SK-N-MC (cell line): ENCODE measurements at regions not wholly inside any gene's neighbourhood (a gene's known extent, or its start where the extent isn't known, plus 50 kb on each side); places are given as distances from the start of the nearest gene placed in this dataset.

Source experiments
- DNase-seq: peaks from one replicate; pipeline ENCODE4 v3.0.0-alpha.2; 2011; ENCODE audit warnings: low read depth, low spot score
- H3K27ac ChIP-seq: fragments of 200-600 bp; sonication (generic); 2 replicates; pipeline ENCODE4 v1.5.1; 2016; ENCODE audit warnings: mixed run types
- H3K36me3 ChIP-seq: fragments of 200-600 bp; sonication (generic); 2 replicates; pipeline ENCODE4 v1.6.1; 2017; ENCODE audit warnings: antibody characterized with exemption, low read length, mixed read lengths; ENCODE audit not compliant: insufficient read depth
- H3K4me3 ChIP-seq: fragments of 200-600 bp; sonication (generic); 2 replicates; pipeline ENCODE4 v1.5.1; 2016
- H3K9ac ChIP-seq: fragments of 200-600 bp; sonication (generic); 2 replicates; pipeline ENCODE4 v1.8.0; 2017; ENCODE audit warnings: mixed run types, mixed read lengths; ENCODE audit not compliant: insufficient read length
- H3K9me3 ChIP-seq: fragments of 200-600 bp; sonication (generic); 2 replicates; pipeline ENCODE4 v1.6.1; 2017; ENCODE audit warnings: low read depth, mild to moderate bottlenecking, antibody characterized with exemption, low read length, moderate library complexity, mixed read lengths
- EZH2 ChIP-seq: fragments of 200-600 bp; sonication (generic); IDR thresholded peaks from one replicate; pipeline ENCODE4 v1.6.1; 2017; ENCODE audit warnings: antibody characterized with exemption
- FOXP2 ChIP-seq: optimal IDR thresholded peaks from 2 replicates; pipeline ENCODE3; 2011; ENCODE audit warnings: mild to moderate bottlenecking, moderate library complexity; ENCODE audit not compliant: insufficient read depth; ENCODE audit errors: extremely low read length, control extremely low read depth
- POLR2AphosphoS5 ChIP-seq: IDR thresholded peaks from 2 replicates; pipeline ENCODE4 v1.6.1; 2012; ENCODE audit warnings: mild to moderate bottlenecking, low read depth, low read length, borderline replicate concordance

- no peaks in the 10 kb centered on the region for H3K9me3 ChIP-seq
- H3K36me3 ChIP-seq, result no peaks in the 10 kb centered on the region
- H3K4me3 ChIP-seq, result no peak overlapping the region
- DNase-seq, result no peak
- no peak overlapping the region for H3K9ac ChIP-seq
- TF ChIP-seq EZH2 (no peak), FOXP2 (no peak), POLR2AphosphoS5 (no peak)
- no peak overlapping the region for H3K27ac ChIP-seq
Observed at GRCh38 chrX:7582191-7582590, 260.8 kb upstream of the VCX start.

DNA sequence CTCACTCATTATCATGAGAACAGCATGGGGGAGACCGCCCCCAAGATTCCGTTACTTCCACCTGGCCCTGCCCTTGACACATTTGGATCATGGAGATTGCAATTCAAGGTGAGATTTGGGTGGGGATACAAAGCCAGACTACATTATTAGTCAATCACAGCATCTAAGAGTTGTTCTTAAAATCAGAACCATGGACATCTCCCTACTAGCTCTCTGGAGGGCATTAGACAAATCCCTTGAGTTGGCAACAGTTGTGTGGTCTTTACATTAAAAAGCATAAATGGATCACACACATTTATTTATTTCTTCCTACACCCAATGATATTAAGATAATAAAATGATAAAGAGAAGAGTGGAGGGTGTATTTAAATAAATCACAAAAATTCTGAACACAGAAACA lies 262.8 kb upstream of the VCX start:
- no peaks in the 10 kb centered on the region for H3K9me3 ChIP-seq
- no peak overlapping the region for H3K4me3 ChIP-seq
- H3K9ac ChIP-seq, result no peak overlapping the region
- H3K36me3 ChIP-seq, result no peaks in the 10 kb centered on the region
- DNase-seq, result no peak
- TF ChIP-seq EZH2 (no peak), POLR2AphosphoS5 (no peak), FOXP2 (no peak)
- H3K27ac ChIP-seq, result no peak overlapping the region

- no peak overlapping the region for H3K27ac ChIP-seq
- DNase-seq, result no peak
Observed at GRCh38 chrX:7574325-7574724, 268.6 kb upstream of the VCX start.

DNA sequence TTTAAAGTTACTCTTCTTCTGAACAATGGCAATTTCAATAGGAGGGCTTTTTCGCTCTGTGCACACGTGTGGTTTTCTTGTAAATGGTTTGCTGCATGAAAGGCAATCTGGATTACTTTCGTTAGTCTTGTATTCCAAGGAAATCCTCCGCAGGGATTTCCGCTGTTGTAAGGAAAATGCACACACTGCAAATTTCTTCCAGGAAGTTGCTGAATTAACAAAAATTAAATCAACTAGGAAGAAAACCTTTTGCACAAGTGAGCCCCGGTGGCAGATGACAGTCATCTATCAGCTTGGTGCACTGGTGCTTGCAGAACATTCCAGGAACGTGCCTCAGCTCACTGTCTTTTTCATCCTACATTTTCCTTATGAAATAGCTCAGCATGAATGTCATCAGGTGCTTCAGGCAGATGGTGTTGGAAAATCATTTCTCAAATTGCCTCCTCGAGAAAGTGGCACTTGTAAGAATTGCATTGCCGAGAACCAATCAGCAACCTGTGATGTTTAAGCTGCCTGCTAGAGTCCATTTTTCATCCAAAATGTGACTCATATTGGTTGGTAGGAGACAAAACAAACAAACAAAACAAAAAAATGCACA lies 272.4 kb upstream of the VCX start:
- Histone ChIP-seq H3K27ac (no peak overlapping the region), H3K9me3 (no peaks in the 10 kb centered on the region)

More at GRCh38 chrX:7574325-7574724, 268.6 kb upstream of the VCX start:
- Histone ChIP-seq H3K9ac (no peak overlapping the region), H3K36me3 (no peaks in the 10 kb centered on the region), H3K9me3 (no peaks in the 10 kb centered on the region), H3K4me3 (no peak overlapping the region)
- TF ChIP-seq EZH2 (no peak), FOXP2 (no peak), POLR2AphosphoS5 (no peak)

DNA sequence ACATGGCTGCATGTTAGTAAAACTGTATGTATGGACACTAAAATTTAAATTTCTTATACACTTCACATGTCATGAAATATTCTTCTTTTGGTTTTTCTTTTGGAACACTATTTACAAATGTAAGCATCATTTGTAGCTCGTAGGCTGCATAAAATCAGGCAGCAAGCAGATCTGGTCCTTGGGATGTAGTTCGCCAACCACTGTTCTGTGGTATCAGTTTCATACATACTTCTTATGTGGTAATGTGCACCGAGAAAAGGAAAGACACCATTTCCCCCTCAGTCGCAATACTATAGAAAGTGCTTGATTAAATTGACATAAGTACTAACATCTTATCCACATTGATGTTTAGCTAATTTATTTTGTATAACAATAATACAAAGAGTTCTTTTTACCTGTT lies 274.4 kb upstream of the VCX start:
- no peaks in the 10 kb centered on the region for H3K36me3 ChIP-seq
- H3K27ac ChIP-seq, result no peak overlapping the region
- no peak for TF ChIP-seq POLR2AphosphoS5
- TF ChIP-seq EZH2, result no peak
- no peak for TF ChIP-seq FOXP2
- no peaks in the 10 kb centered on the region for H3K9me3 ChIP-seq
- no peak overlapping the region for H3K9ac ChIP-seq
- no peak for DNase-seq
- no peak overlapping the region for H3K4me3 ChIP-seq

More for the DNA sequence above, 272.4 kb upstream of the VCX start:
- Histone ChIP-seq H3K4me3 (peak overlapping the region; percentile 23; the same call in 1 of the 2 replicates), H3K36me3 (no peaks in the 10 kb centered on the region), H3K9ac (no peak overlapping the region)
- peak; percentile 32 for DNase-seq
- TF ChIP-seq POLR2AphosphoS5, result no peak; the same call in 1 of the 2 replicates

- H3K9ac ChIP-seq, result no peak overlapping the region
- TF ChIP-seq FOXP2, result no peak
- TF ChIP-seq EZH2, result no peak
- TF ChIP-seq POLR2AphosphoS5, result no peak
- no peak for DNase-seq
- no peak overlapping the region for H3K27ac ChIP-seq
- H3K9me3 ChIP-seq, result no peaks in the 10 kb centered on the region
- no peak overlapping the region for H3K4me3 ChIP-seq
- H3K36me3 ChIP-seq, result no peaks in the 10 kb centered on the region
Observed at GRCh38 chrX:7568130-7568529, 274.8 kb upstream of the VCX start.

DNA sequence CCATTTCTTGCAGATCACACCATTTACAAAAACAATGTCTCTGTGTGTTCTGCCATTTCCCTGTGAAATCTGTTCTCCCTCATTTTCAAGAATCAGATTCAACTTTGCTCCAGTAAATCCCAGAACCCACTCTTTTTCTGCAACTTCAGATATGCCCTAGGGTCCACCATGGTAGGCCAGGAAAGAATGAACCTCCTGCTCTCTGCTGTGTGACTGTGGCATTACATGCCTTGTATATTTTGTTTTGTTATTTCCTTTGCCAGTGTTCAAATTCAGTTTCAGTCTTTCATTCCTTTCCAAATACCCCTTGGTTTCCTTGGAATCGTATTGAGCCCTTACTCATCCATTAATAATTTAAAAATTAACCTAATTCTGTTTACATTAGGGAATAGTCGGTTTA lies 290.2 kb upstream of the VCX start:
- no peak overlapping the region for H3K9ac ChIP-seq
- no peak overlapping the region for H3K27ac ChIP-seq
- DNase-seq, result no peak
- H3K9me3 ChIP-seq, result no peaks in the 10 kb centered on the region
- H3K4me3 ChIP-seq, result no peak overlapping the region
- H3K36me3 ChIP-seq, result no peaks in the 10 kb centered on the region
- TF ChIP-seq POLR2AphosphoS5 (no peak), EZH2 (no peak), FOXP2 (no peak)

GRCh38 chrX:7546551-7547080 lies 296.4 kb upstream of the VCX start:
- Histone ChIP-seq H3K27ac (no peak overlapping the region), H3K36me3 (no peaks in the 10 kb centered on the region), H3K9ac (no peak overlapping the region), H3K9me3 (no peaks in the 10 kb centered on the region), H3K4me3 (no peak overlapping the region)
- no peak for DNase-seq
- TF ChIP-seq EZH2 (no peak), POLR2AphosphoS5 (no peak), FOXP2 (no peak)

- DNase-seq, result no peak
- no peaks in the 10 kb centered on the region for H3K9me3 ChIP-seq
- H3K27ac ChIP-seq, result no peak overlapping the region
- H3K4me3 ChIP-seq, result no peak overlapping the region
- no peak overlapping the region for H3K9ac ChIP-seq
- no peaks in the 10 kb centered on the region for H3K36me3 ChIP-seq
- TF ChIP-seq POLR2AphosphoS5 (no peak), EZH2 (no peak), FOXP2 (no peak)
Observed at GRCh38 chrX:7545564-7545963, 297.4 kb upstream of the VCX start.
